ENCODE measurements at regions not wholly inside any gene's neighbourhood (a gene's known extent, or its start where the extent isn't known, plus 50 kb on each side); places are given as distances from the start of the nearest gene placed in this dataset. TPM values are rescaled to one million over a fixed set of nuclear protein-coding genes. Genes with fewer than 3 reads are reported as not detected.

Small RNAs in the stretch of these regions (small RNA-seq; reads per million reads assigned to genes)
- not detected for gene RF00096
- gene RN7SKP251, result not detected
- not detected for gene VWA8P1

All from omental fat pad (tissue), 1 donor.